GM21528 (cell line): ENCODE measurements at regions not wholly inside any gene's neighbourhood (a gene's known extent, or its start where the extent isn't known, plus 50 kb on each side); places are given as distances from the start of the nearest gene placed in this dataset.

Source experiments
- ATAC-seq: cut with Tn5 transposase; IDR thresholded peaks from one replicate; pipeline ENCODE4 v1.9.1; 2021; ENCODE audit warnings: mild to moderate bottlenecking, moderate library complexity; ENCODE audit not compliant: unreplicated experiment, low FRiP score

- ATAC-seq: no peak
Measured at GRCh38 chr15:95558916-95559315, 771.6 kb upstream of the NR2F2 start.

DNA sequence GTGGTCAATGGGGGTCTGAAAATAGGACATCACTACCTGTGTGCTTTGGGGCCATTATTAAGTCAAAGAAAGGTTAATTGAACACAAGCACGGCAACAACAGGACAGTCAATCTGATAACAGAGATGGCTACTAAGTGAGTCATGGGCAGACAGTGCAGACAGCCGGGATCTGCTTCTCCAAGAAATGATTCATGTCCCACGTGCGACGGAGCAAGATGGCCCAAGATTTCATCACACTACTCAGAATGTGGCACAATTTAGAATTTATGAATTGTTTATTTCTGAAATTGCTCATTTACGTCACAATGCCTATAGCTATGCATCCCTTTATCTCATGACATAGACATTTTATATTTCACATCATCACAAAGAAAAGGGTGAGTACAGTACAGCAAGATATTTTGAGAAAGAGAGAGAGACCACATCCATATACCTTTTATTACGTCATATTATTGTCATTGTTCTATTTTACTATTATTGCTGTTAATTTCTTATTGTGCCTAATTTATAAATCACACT lies 770.6 kb upstream of the NR2F2 start:
- ATAC-seq: no peak

DNA sequence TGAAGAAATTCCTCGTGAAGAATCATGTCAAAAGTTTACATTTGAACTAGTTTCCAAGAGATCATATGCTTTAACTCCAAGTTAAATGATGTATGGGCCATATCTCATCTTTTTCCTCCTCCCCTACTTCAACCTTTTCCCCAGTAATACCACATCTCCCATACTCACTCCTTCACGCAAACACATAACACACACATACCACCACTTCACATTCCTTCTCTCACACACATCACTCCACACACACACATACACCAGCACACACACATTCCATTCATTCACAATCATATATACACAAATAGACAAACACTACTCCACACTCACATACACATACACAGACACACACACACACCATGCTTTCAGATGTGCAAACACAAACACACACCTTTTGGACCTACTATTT lies 769.0 kb upstream of the NR2F2 start:
- ATAC-seq: no peak

DNA sequence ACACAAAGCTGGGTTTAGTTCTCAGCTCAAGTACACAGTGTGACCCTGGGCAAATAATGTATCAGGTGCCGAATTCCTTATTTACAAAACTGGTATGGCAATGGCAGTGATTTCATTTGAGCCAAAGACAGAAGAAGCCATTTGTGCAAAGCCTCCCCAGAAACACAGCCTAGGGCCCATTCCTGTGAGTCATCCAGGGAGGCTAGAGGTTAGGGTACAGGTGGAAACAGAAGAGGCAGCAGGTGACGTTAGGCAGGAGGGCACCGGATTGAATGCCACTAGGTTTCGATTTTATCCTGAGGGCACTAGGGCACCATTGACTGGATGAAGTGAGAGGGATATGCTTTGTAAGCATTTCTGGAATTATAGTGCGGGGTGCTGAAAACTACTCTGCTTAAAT lies 766.9 kb upstream of the NR2F2 start:
- ATAC-seq: no peak

DNA sequence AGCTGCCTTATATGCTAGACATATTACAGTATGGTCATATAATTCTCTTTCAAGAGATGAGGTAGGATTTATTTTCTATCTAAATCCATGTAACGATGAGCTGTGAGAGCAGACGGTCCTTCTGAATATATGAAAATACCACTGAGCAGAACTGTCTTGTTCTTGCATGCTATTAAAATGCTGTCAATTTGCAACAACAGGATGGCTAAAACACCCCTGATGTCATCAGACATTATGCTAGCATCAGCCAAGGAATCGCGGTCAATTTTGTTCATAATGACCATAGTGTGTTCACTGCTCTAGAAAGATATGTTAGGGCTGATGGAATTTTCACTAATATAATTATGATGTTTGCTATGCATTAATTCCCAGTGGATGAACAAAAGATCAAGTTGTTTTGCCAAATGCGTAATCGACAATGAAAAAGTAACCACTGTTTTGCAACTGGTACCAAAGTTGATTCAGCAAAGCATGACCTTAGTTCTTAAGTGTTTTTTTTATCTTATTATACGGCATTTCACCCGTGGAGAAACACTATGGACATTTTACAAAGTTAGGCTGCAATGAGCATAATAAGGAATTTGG lies 765.4 kb upstream of the NR2F2 start:
- no peak for ATAC-seq

GRCh38 chr15:95565690-95566089 lies 764.8 kb upstream of the NR2F2 start:
- no peak for ATAC-seq

DNA sequence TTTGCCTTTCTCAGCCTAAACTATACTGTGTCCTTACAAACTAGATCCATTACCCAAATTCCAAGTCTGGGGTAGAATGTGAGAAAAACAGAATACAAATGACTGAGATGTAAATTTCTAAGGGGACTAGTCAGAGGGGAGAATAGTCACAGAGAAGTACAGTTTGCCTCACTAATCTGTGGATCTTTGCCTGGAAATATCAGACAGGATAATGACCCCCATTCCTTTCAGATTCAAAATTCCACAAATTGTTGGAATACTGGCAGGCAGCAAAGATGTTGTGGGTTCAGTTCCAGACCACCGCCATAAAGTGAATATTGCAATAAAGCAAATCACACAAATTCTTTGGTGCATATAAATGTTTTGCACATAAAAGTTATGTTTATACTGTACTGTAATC lies 762.8 kb upstream of the NR2F2 start:
- no peak for ATAC-seq

- ATAC-seq: no peak
Measured at GRCh38 chr15:95574053-95574452, 756.4 kb upstream of the NR2F2 start.

GRCh38 chr15:95577927-95578326 lies 752.6 kb upstream of the NR2F2 start:
- ATAC-seq: no peak

DNA sequence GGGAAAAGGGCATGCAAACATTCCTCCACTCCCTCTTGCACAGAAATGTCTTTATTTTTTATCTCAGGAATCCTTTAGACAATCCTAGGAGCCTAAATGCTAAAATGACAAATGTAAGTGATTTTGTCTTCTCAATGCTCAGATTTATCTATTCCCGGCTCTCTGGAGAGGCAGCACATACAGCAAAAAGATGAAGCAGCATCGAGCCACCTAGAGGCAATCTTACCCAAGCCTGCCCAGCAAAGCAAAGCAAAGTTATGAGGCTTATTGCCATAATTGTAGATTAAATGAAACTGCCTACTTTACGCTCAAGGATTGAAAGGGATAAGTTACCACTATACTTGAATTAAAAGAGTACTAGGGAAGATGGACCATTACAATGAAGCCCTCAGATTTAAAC lies 750.4 kb upstream of the NR2F2 start:
- ATAC-seq: no peak

- no peak for ATAC-seq
Measured at GRCh38 chr15:95581595-95581994, 748.9 kb upstream of the NR2F2 start.

- ATAC-seq: no peak
Measured at GRCh38 chr15:95584088-95584487, 746.4 kb upstream of the NR2F2 start.

DNA sequence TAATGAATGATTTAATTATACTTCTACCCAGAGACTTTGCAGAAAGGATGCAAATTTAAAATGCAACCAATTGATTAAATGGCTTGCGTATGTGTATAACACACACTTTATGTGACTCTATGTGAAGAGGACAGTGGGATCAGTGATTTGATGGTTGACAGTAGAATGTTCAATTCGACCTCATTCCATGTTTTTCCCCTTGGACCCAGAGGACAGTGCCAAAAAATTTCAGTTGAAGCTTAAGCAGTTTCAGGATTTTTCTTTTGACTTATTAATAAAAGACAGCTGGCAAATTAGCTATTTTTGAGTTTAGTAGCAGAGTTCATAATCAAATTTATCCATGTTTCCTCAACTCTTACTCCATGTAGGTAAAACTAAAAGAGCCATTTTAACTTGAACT lies 742.4 kb upstream of the NR2F2 start:
- ATAC-seq: no peak

- ATAC-seq: no peak
Measured at GRCh38 chr15:95590533-95591044, 739.9 kb upstream of the NR2F2 start.

DNA sequence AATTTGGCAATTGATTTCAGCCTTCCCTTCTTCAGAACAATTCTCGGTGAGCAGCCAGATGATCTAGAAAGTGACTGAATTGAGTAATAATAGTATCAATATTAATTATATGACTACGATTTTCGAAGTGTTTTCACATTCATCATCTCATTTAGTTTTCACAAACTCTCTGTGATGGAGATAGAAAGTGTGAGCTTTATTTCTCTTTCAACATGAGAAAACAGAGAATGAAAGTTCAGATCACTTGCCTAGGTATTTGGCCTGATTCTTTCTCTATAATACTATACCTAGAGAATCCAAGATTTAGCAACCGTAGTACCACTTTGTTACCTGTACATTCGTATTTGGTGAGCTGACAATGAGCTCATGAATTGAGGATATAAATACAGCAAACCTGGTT lies 739.2 kb upstream of the NR2F2 start:
- no peak for ATAC-seq

- no peak for ATAC-seq
Measured at GRCh38 chr15:95591886-95592285, 738.6 kb upstream of the NR2F2 start.

GRCh38 chr15:95594496-95594895 lies 736.0 kb upstream of the NR2F2 start:
- no peak for ATAC-seq

DNA sequence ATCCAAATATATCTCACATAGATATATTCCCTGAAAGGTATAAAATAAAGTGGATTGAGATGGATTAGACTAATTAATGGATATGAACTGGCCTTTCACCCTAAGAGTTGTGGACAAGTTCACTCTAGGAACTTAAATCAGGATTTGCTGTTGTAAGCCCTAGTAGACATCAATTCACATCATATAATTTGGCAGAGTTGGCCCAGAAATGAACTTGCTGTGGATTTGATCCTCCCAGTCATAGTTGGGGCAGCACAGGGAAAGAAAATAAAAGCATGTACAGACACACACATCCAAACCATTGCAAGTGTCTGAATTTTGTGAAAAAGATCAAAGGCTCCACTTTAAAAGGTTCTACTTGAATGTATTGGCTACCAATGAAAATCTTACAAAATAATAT lies 734.7 kb upstream of the NR2F2 start:
- ATAC-seq: no peak

DNA sequence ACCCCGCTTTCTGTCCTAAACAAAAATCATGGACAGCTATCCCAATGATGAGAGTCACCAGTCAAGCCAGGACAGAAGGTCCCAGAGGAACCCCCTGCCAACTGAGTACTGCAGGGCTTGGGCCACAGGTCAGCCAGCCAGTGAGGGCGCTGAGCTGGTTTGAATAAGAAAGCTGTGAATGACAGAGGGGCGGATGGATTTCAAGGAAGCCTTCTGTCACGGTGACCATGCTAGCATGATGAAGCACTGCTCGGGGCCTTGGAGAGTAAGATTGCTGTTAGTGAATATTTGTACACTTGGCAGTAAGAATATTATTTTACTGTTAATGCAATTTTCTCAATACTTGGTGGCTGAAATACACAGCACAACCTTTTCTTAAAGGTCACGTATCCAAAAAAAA lies 734.0 kb upstream of the NR2F2 start:
- ATAC-seq: no peak

DNA sequence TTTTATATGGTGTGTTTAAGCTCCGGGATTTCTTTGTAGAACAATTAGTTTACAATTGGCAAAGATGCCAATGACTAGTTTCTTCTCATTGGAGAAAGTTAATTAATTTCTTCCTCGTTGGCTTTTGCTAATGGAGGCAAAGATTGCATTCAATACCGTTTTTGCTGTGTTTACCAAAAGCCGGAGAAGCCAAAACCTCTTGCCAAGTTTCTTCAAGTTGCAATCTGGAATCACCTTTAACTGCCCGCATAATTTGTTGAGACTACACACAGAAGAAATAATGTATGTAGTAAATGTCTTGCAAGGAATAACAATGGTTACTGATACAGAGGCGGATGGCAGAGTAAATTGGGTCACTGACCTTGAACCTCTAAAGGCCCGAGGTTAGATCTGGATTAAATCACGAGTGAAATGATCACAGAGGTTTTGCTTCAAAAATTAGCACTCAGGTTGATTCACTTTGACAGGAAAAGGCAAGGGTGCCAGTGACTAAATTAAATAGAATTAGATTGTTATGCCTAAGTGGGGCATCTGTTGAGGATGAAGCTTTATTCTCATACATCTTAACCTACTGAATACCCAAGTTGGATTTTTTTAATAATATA lies 732.1 kb upstream of the NR2F2 start:
- ATAC-seq: no peak

- no peak for ATAC-seq
Measured at GRCh38 chr15:95600367-95600766, 730.1 kb upstream of the NR2F2 start.

GRCh38 chr15:95600884-95601283 lies 729.6 kb upstream of the NR2F2 start:
- ATAC-seq: no peak
